Activated T-cell treated with anti-CD3 and anti-CD28 coated beads, Interleukin-2, amount 50 U/mL, for 24 hours (primary cell): ENCODE measurements at regions not wholly inside any gene's neighbourhood (a gene's known extent, or its start where the extent isn't known, plus 50 kb on each side); places are given as distances from the start of the nearest gene placed in this dataset.

ENCODE experiments used
- DNase-seq: peaks from one replicate; pipeline ENCODE4 v3.0.0-alpha.2; 2020
- H3K27ac Mint-ChIP-seq: 2 replicates; pipeline ENCODE4 v1.8.0; 2020; ENCODE audit warnings: mild to moderate bottlenecking, mixed read lengths
- H3K27me3 Mint-ChIP-seq: 2 replicates; pipeline ENCODE4 v1.8.0; 2020; ENCODE audit warnings: mixed read lengths
- H3K36me3 Mint-ChIP-seq: 2 replicates; pipeline ENCODE4 v1.8.0; 2020; ENCODE audit warnings: low read depth, mixed read lengths
- H3K4me1 Mint-ChIP-seq: 2 replicates; pipeline ENCODE4 v1.8.0; 2020; ENCODE audit warnings: low read depth, mixed read lengths
- H3K4me3 Mint-ChIP-seq: 2 replicates; pipeline ENCODE4 v1.8.0; 2020; ENCODE audit warnings: mild to moderate bottlenecking, moderate library complexity, mixed read lengths
- H3K9me3 Mint-ChIP-seq: 2 replicates; pipeline ENCODE4 v1.8.0; 2020; ENCODE audit warnings: mixed read lengths

DNA sequence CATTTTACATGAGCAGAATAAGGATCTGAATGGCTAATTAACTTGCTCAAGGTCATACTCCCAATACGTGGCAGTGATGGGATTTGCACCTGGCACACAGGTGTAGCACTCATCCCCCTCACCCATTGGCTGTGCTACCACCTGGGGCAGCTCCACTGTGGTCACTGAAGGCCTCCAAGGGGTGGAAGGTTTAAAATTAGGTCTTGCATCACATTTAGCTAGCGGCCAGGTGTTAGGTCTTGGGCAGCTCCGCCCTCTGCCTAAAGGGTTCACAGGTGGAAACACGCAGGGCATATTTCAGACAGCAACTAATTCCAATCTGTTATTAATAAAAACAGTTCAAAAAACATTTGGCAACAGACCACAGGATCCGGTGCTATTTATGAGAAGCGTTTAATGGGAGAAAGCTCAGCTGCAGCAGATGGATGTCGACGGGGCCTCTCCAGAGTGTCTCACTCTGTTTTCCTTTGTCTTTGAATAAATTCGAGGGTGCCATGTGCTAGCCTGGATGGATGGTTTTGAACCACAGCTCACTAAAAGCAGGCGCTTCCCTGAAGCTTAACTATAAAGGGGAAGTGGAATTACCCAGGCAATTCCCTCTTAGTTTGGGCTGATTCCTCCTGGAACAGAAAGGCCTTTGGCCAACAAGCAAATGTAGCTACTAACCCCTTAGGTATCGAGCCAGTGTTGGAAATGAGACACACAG, 1017.6 kb downstream of the TYW1 start:
- no peaks in the 10 kb centered on the region for H3K27me3 Mint-ChIP-seq
- H3K4me1 Mint-ChIP-seq: no peaks in the 10 kb centered on the region
- H3K36me3 Mint-ChIP-seq: no peaks in the 10 kb centered on the region
- no peak overlapping the region for H3K27ac Mint-ChIP-seq
- no peak overlapping the region for H3K4me3 Mint-ChIP-seq
- no peak for DNase-seq
- H3K9me3 Mint-ChIP-seq: peaks cover 16% of the 10 kb centered on the region

GRCh38 chr7:68015122-68015977, 1018.7 kb downstream of the TYW1 start:
- Mint-ChIP-seq H3K9me3 (peaks cover 14% of the 10 kb centered on the region), H3K27me3 (no peaks in the 10 kb centered on the region)
- DNase-seq: no peak

DNA sequence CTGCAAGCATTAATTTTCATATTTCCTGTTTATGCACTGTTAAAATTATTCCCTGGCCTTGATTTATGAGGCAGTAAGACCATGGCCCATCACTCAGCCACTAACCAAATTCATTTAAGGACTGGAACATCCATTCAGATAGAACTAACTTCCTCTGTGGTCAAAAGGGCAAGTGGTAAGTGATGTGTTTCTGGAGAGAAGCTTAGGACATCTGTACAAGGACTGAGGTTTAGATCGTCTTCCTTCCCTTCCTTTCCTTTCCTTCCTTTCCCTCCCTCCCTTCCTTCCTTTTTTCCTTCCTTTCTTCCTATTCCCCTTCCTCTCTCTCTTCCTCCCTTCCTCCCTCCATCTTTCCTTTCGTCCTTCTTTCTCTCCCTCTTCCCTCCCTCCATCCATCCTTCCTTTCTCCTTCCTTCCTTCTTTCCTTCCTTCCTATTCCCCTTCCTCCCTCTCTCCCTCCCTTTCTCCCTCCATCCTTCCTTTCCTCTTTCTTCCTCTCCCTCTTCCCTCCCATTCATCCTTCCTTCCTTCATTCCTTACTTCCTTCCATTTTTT, 1019.4 kb downstream of the TYW1 start:
- Mint-ChIP-seq H3K4me1 (no peaks in the 10 kb centered on the region), H3K27me3 (no peaks in the 10 kb centered on the region)

More at GRCh38 chr7:68015122-68015977, 1018.7 kb downstream of the TYW1 start:
- H3K4me1 Mint-ChIP-seq: no peaks in the 10 kb centered on the region
- no peak overlapping the region for H3K4me3 Mint-ChIP-seq
- no peak overlapping the region for H3K27ac Mint-ChIP-seq
- no peaks in the 10 kb centered on the region for H3K36me3 Mint-ChIP-seq

GRCh38 chr7:68020102-68020501, 1023.5 kb downstream of the TYW1 start:
- H3K4me3 Mint-ChIP-seq: no peak overlapping the region
- no peak for DNase-seq
- H3K27ac Mint-ChIP-seq: no peak overlapping the region
- H3K36me3 Mint-ChIP-seq: no peaks in the 10 kb centered on the region
- peaks cover 5% of the 10 kb centered on the region for H3K9me3 Mint-ChIP-seq
- H3K4me1 Mint-ChIP-seq: no peaks in the 10 kb centered on the region
- no peaks in the 10 kb centered on the region for H3K27me3 Mint-ChIP-seq

More for the DNA sequence above, 1019.4 kb downstream of the TYW1 start:
- peaks cover 14% of the 10 kb centered on the region for H3K9me3 Mint-ChIP-seq
- no peak for DNase-seq
- no peak overlapping the region for H3K4me3 Mint-ChIP-seq
- no peak overlapping the region for H3K27ac Mint-ChIP-seq
- no peaks in the 10 kb centered on the region for H3K36me3 Mint-ChIP-seq

DNA sequence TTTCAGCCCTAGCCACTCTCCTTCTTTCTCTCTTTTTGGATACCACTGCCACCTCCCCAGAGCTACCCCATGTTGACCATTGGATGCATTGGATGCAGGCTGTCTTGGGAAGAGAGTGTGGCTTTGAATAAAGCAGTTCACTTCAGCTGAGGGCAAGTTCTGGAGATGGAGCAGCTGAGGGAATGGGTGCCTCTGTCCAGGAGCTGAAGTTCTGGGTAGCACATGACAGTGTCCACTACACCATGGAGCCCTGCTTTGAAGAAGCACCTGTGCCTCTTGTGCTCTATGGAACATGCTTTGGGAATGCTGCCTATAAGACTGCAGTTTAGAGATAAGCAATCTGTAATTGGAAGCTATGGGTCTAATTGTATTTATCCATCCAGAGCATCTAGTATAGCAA, 1028.7 kb downstream of the TYW1 start:
- Mint-ChIP-seq H3K4me3 (no peak overlapping the region), H3K4me1 (no peaks in the 10 kb centered on the region), H3K9me3 (peaks cover 10% of the 10 kb centered on the region), H3K27me3 (no peaks in the 10 kb centered on the region), H3K27ac (no peak overlapping the region), H3K36me3 (no peaks in the 10 kb centered on the region)
- DNase-seq: no peak

DNA sequence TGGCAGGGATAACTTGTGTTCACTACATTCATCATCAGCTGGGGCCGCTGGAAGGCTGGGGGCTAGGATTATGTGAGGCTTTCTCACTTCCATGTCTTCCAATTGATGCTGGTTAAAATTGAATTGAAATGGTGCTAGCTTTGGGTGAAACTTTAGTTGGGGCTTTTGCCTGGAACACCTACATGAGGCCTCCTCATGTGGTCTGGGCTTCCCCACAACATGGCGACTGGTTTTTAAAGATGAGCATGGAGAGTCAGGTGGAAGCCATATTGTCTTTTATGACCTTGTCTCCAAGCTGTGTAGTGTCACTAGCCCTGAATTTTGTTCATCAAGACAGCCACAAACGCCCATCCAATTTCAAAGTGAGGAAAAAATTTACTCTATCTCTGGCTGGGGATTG, 1033.9 kb downstream of the TYW1 start:
- no peaks in the 10 kb centered on the region for H3K27me3 Mint-ChIP-seq
- H3K27ac Mint-ChIP-seq: no peak overlapping the region
- H3K4me1 Mint-ChIP-seq: no peaks in the 10 kb centered on the region
- H3K36me3 Mint-ChIP-seq: no peaks in the 10 kb centered on the region
- peaks cover 25% of the 10 kb centered on the region for H3K9me3 Mint-ChIP-seq
- no peak overlapping the region for H3K4me3 Mint-ChIP-seq
- DNase-seq: no peak

- Mint-ChIP-seq H3K36me3 (no peaks in the 10 kb centered on the region), H3K27me3 (no peaks in the 10 kb centered on the region), H3K4me1 (no peaks in the 10 kb centered on the region), H3K9me3 (peaks cover 25% of the 10 kb centered on the region), H3K27ac (no peak overlapping the region), H3K4me3 (no peak overlapping the region)
- no peak for DNase-seq
These were observed 1034.7 kb downstream of the TYW1 start for GRCh38 chr7:68031180-68031943.

DNA sequence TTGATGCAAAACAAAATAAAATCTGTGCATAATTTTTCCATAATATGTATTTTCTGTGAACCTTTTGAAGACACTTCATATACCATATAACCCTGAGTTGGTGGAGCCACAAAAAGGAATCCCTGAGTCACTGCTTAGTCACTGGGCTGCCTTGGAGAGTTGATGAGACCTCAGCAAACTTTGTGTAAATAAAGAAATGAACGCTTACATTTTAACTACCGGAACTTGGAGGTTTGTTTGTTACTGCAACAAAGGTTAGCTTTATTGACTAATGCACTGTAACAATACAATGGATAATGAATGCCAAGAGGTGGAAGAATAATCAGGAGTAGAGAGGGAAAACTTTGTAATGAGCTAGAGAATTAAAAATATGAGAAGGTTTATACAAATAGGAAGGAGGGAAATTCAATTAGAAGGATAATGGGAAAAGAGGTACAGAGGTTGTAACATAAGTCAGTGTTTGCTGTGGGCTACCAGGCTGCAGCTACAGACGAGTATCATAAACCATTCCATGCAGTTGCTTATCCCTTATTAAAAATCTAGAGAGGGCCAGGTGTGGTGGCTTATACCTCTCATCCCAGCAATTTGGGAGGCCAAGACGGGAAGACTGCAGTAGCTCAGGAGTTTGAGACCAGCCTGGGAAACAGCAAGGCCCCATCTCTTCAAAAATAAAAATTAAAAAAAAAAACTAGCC, 1042.1 kb downstream of the TYW1 start:
- Mint-ChIP-seq H3K4me1 (no peaks in the 10 kb centered on the region), H3K36me3 (no peaks in the 10 kb centered on the region), H3K27ac (no peak overlapping the region), H3K27me3 (no peaks in the 10 kb centered on the region), H3K4me3 (no peak overlapping the region), H3K9me3 (peaks cover 12% of the 10 kb centered on the region)
- DNase-seq: no peak

- no peaks in the 10 kb centered on the region for H3K27me3 Mint-ChIP-seq
These were observed 1044.9 kb downstream of the TYW1 start for GRCh38 chr7:68041554-68041953.

GRCh38 chr7:68043546-68043945, 1046.9 kb downstream of the TYW1 start:
- H3K36me3 Mint-ChIP-seq: no peaks in the 10 kb centered on the region
- no peak overlapping the region for H3K27ac Mint-ChIP-seq
- peaks cover 5% of the 10 kb centered on the region for H3K9me3 Mint-ChIP-seq
- DNase-seq: no peak
- H3K27me3 Mint-ChIP-seq: no peaks in the 10 kb centered on the region
- no peak overlapping the region for H3K4me3 Mint-ChIP-seq
- no peaks in the 10 kb centered on the region for H3K4me1 Mint-ChIP-seq

More at GRCh38 chr7:68041554-68041953, 1044.9 kb downstream of the TYW1 start:
- peaks cover 8% of the 10 kb centered on the region for H3K9me3 Mint-ChIP-seq
- no peak for DNase-seq
- H3K4me1 Mint-ChIP-seq: no peaks in the 10 kb centered on the region
- H3K27ac Mint-ChIP-seq: no peak overlapping the region
- H3K36me3 Mint-ChIP-seq: no peaks in the 10 kb centered on the region
- no peak overlapping the region for H3K4me3 Mint-ChIP-seq

- Mint-ChIP-seq H3K9me3 (peaks cover 5% of the 10 kb centered on the region), H3K27me3 (no peaks in the 10 kb centered on the region), H3K4me1 (no peaks in the 10 kb centered on the region), H3K27ac (no peak overlapping the region), H3K4me3 (no peak overlapping the region), H3K36me3 (no peaks in the 10 kb centered on the region)
- DNase-seq: no peak
These were observed 1054.0 kb downstream of the TYW1 start for GRCh38 chr7:68050627-68051026.

- no peaks in the 10 kb centered on the region for H3K4me1 Mint-ChIP-seq
- no peak for DNase-seq
- peaks cover 23% of the 10 kb centered on the region for H3K9me3 Mint-ChIP-seq
- H3K27ac Mint-ChIP-seq: no peak overlapping the region
- H3K4me3 Mint-ChIP-seq: no peak overlapping the region
- H3K36me3 Mint-ChIP-seq: no peaks in the 10 kb centered on the region
- H3K27me3 Mint-ChIP-seq: no peaks in the 10 kb centered on the region
These were observed 1061.4 kb downstream of the TYW1 start for GRCh38 chr7:68058014-68058413.

GRCh38 chr7:68063171-68063570, 1066.5 kb downstream of the TYW1 start:
- DNase-seq: no peak
- Mint-ChIP-seq H3K27ac (no peak overlapping the region), H3K9me3 (peaks cover 34% of the 10 kb centered on the region), H3K27me3 (no peaks in the 10 kb centered on the region), H3K36me3 (no peaks in the 10 kb centered on the region), H3K4me3 (no peak overlapping the region), H3K4me1 (no peaks in the 10 kb centered on the region)

- Mint-ChIP-seq H3K9me3 (peaks cover 31% of the 10 kb centered on the region), H3K36me3 (no peaks in the 10 kb centered on the region), H3K4me3 (no peak overlapping the region), H3K4me1 (no peaks in the 10 kb centered on the region), H3K27ac (no peak overlapping the region), H3K27me3 (no peaks in the 10 kb centered on the region)
- DNase-seq: no peak
These were observed 1068.9 kb downstream of the TYW1 start for GRCh38 chr7:68065581-68065980.
